Neural progenitor cell (in vitro differentiated cells): ENCODE measurements at regions not wholly inside any gene's neighbourhood (a gene's known extent, or its start where the extent isn't known, plus 50 kb on each side); places are given as distances from the start of the nearest gene placed in this dataset.

Source experiments
- EZH2 ChIP-seq: fragments of 200-600 bp; sonication (generic); IDR thresholded peaks from 2 replicates; pipeline ENCODE4 v1.6.1; 2017; ENCODE audit warnings: antibody characterized with exemption, mild to moderate bottlenecking, moderate library complexity
- EZH2phosphoT487 ChIP-seq: fragments of 200-600 bp; sonication (generic); IDR thresholded peaks from 2 replicates; pipeline ENCODE4 v1.6.1; 2017; ENCODE audit warnings: antibody characterized with exemption
- TF ChIP-seq, protein P1 (sequence below): fragments of 200-600 bp; sonication (generic); IDR thresholded peaks from 2 replicates; pipeline ENCODE4 v1.5.1; 2017; ENCODE audit warnings: antibody characterized with exemption, mild to moderate bottlenecking

GRCh38 chr15:39100106-39100660 lies 480.7 kb upstream of the THBS1 start:
- TF ChIP-seq, protein P1, sequence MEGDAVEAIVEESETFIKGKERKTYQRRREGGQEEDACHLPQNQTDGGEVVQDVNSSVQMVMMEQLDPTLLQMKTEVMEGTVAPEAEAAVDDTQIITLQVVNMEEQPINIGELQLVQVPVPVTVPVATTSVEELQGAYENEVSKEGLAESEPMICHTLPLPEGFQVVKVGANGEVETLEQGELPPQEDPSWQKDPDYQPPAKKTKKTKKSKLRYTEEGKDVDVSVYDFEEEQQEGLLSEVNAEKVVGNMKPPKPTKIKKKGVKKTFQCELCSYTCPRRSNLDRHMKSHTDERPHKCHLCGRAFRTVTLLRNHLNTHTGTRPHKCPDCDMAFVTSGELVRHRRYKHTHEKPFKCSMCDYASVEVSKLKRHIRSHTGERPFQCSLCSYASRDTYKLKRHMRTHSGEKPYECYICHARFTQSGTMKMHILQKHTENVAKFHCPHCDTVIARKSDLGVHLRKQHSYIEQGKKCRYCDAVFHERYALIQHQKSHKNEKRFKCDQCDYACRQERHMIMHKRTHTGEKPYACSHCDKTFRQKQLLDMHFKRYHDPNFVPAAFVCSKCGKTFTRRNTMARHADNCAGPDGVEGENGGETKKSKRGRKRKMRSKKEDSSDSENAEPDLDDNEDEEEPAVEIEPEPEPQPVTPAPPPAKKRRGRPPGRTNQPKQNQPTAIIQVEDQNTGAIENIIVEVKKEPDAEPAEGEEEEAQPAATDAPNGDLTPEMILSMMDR = no peak
- no peak for TF ChIP-seq EZH2phosphoT487
- TF ChIP-seq EZH2 = no peak
